ENCODE measurements at regions not wholly inside any gene's neighbourhood (a gene's known extent, or its start where the extent isn't known, plus 50 kb on each side); places are given as distances from the start of the nearest gene placed in this dataset.
A peak's percentile ranks its signal among the peaks of the same experiment; 100 is the strongest.
"Not testable (repeated sequence)": the region's sequence is repeated elsewhere in the genome, so short reads cannot be mapped to it uniquely, and the experiment has no call there.

DNA sequence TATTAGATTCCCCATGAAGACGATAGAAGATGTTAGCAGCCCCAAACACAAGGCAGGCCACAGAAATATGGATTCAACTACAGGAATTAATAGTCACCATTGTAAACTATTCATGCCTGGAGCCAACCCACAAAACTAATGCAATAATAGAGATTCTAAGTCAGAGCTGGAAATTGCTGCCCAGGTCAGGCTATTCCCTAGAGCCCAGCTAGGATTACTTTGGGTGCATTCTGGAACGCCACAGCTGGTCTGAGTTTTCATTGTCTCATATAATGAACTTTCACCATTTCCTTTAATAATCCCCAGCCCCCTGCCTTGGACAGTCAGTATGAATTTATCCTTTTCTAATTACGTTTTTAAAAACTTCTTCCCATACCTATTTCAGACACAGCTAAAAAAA, 252.6 kb downstream of the PAPSS1 start:
- DNase-seq, result no peak

- DNase-seq, result no peak
Observed at GRCh38 chr4:107458194-107458593, 261.8 kb downstream of the PAPSS1 start.

- DNase-seq, result no peak
Observed at GRCh38 chr4:107453987-107454386, 266.0 kb downstream of the PAPSS1 start.

DNA sequence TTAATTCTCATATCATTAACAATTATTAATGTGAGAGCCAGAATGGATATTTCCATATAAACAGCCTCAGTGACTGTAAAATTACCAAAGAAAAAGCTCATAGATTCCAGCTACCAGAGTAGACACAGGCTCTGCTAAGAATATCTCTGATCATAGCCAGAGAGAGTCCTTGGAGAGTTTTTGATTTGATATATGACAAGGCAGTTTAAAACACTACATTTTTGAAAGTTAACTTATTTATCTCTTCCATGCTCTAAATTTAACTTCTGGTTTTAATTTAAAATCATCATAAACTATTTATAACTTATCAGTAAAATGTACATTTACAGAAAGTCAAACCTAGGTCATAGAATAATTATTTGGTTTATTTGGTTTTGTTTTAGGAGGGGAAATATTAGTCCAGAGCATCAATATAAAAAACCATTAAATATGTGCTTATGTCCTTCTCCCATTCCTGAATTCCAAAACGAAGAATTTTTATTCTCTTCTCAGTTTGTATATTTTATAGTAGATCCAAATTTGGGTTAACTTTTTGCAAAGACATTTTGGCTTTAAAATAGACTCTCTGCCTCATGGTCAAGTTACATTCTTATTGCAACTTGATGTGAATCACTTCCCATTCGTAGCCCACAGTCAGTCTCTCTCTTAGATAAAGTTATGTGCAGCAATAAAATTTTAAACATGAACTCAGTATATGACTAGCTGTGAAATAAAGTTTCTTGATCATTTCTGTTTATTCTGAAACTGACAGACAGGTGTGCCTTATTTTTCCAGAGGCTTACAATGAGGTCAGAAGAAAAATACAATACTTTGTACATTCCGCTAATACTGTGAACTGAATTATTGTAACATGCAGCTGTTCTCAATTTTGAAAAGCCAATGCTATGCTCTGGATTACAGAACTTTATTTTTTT, 267.1 kb downstream of the PAPSS1 start:
- no peak for DNase-seq

- no peak for DNase-seq
Observed at GRCh38 chr4:107449611-107450369, 270.2 kb downstream of the PAPSS1 start.

DNA sequence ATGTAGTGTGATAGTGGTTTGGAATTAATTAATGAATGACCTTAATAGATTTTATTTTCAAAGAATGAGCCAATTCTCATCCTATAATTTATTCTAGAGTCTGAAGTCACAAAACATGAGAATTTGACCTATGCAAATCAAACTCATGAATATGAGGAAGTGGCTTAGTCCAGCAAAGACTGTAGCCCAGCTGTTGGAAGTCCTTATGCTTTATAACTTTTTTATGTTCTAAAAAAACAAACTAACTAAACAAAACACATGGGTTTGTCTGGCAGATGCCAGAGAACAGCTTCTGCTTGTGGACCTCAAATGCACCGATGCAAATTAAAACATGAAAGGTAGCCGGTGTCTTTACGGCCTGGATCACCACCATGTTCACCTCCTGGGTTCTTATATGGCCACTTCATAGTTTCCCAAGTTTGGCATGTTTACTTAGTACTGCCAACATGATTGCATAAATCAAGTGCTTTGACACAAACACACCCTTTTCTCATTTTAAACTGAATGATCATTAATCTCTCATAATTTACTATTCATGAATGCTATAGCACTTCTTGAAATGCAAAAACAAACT, 277.4 kb downstream of the PAPSS1 start:
- DNase-seq, result no peak

- DNase-seq, result no peak
Observed at GRCh38 chr4:107439401-107439800, 280.6 kb downstream of the PAPSS1 start.

DNA sequence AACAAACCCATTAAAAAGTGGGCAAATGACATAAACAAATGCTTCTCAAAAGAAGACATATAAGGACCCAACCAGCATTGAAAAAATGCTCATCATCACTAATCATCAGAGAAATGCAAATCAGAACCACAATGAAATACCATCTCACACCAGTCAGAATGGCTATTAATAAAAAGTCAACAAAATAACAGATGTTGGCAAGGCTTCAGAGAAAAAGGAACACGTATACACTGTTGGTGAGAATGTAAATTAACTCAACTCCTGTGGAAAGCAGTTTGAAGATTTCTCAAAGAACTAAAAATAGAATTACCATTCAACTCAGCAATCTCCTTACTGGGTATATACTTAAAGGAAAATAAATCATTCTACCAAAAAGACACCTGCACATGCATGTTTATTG, 283.6 kb downstream of the PAPSS1 start:
- not testable (repeated sequence) for DNase-seq

GRCh38 chr4:107432451-107432850, 287.6 kb downstream of the PAPSS1 start:
- DNase-seq, result peak; percentile 51

GRCh38 chr4:107423677-107424405, 296.2 kb downstream of the PAPSS1 start:
- peak; percentile 7 for DNase-seq

DNA sequence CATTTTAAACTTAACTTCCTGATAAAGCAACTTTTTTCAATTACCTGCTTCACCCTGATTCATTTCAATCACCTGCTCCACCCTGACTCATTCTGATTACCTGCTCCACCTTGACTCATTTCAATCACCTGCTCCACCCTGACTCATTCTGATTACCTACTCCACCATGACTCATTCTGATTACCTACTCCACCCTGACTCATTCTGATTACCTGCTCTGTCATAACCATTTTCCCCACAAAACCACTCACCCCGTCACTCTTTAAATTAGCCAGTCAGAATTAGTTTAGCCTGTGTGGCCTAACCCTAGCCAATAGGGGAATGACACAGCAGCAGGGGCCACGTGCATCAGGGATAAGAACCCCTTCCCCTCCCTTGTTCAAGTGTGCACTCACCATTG, 300.5 kb downstream of the PAPSS1 start:
- not testable (repeated sequence) for DNase-seq

- no peak for DNase-seq
Observed at GRCh38 chr4:107419052-107419451, 301.0 kb downstream of the PAPSS1 start.

- not testable (repeated sequence) for DNase-seq
Observed at GRCh38 chr4:107415490-107415889, 304.5 kb downstream of the PAPSS1 start.

DNA sequence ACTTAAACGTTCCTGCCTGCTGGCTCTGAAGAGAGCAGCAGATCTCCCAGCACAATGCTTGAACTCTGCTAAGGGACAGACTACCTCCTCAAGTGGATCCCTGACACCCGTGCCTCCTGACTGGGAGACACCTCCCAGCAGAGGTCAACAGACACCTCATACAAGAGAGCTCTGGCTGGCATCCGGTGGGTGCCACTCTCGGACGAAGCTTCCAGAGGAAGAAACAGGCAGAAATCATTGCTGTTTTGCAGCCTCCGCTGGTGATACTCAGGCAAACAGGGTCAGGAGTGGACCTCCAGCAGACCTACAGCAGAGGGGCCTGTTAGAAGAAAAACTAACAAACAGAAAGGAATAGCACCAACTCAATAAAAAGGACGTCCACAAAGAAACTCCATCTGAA, 310.2 kb downstream of the PAPSS1 start:
- DNase-seq, result not testable (repeated sequence)

DNA sequence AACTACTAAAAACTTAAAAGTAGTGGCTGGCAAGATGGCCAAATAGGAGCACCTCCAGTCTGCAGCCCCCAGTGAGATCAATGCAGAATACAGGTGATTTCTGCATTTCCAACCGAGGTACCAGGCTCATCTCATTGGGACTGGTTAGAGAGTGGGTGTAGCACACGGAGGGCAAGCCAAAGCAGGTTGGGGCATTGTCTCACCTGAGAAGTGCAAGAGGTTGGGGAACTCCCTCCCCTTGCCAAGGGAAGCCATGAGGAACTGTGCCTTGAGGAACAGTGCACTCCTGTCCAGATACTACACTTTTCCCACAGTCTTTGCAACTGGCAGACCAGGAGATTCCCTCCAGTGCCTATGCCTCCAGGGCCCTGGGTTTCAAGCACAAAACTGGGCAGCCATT, 311.1 kb downstream of the PAPSS1 start:
- DNase-seq, result no peak

- DNase-seq, result no peak
Observed at GRCh38 chr4:107404591-107405300, 315.3 kb downstream of the PAPSS1 start.

- no peak for DNase-seq
Observed at GRCh38 chr4:107402291-107402690, 317.7 kb downstream of the PAPSS1 start.

GRCh38 chr4:107392951-107393350, 327.1 kb downstream of the PAPSS1 start:
- no peak for DNase-seq

DNA sequence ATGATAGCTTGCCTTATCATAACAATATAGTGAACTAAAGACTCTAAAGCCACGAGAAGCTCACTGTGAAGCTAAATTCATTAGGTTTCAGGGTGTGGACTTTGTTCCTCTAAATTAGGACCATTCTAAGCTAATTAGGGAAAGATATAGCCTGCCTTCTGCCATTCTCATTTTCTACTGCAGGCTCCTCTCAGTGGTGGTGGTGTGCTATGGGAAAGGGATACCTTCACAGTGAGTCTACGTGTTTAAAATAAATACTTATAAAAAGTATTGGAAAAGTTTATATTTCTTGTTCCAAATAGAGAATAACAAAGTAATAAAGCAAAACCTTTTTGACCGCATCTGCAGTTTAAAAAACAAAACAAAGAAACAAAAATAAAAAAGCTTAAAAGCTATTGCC, 327.7 kb downstream of the PAPSS1 start:
- DNase-seq, result no peak

- DNase-seq, result no peak
Observed at GRCh38 chr4:107391630-107392028, 328.4 kb downstream of the PAPSS1 start.

- DNase-seq, result no peak
Observed at GRCh38 chr4:107391009-107391629, 328.9 kb downstream of the PAPSS1 start.

DNA sequence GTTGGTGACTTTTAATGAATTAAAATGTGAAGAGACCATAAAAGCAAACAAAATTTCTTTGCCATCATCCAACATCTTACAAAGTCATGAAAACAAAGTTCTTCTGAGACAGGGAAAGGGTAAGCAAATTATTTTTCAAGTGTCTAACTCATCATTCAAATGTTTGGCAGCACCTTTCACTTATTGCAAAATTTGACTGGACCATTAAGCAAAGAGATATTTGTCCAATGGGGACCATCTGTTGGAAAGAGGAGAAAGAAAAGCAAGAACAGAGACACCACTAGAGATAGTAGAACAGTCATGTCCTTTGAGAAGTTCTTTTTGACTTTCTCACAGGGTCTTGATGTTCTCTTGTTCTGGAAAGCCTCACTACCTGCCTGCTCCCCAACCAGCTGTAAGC, 330.1 kb downstream of the PAPSS1 start:
- DNase-seq, result no peak
